ENCODE measurements at regions not wholly inside any gene's neighbourhood (a gene's known extent, or its start where the extent isn't known, plus 50 kb on each side); places are given as distances from the start of the nearest gene placed in this dataset.

DNA sequence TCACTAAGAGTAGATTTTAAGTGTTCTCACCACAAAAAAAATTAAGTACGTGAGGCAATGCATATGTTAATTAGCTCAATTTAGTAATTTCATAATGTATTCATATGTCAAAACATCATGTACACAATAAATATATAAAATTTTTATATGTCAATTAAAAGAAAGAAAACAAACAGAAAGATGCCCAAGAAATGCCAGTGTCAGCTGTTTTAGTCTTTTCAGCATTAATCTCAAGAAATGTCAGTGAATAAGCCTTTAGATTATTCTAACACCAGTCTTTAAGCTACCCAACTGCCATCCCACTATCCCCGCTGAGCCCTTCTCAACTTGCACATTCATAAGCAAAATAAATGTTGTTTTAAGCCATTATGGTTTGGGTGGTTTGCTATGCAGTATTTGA, 76.5 kb downstream of the C1D start:
- no peak for DNase-seq
- Histone ChIP-seq H3K36me3 (no peaks in the 10 kb centered on the region), H3K27ac (no peak overlapping the region), H3K9me3 (ENCODE audit: severe bottlenecking) (peaks cover 6% of the 10 kb centered on the region), H3K27me3 (ENCODE audit: insufficient read depth, low read depth, severe bottlenecking) (peaks cover 8% of the 10 kb centered on the region), H3K4me3 (ENCODE audit: low read depth, low read length) (no peak overlapping the region)
- TF ChIP-seq, protein P1, sequence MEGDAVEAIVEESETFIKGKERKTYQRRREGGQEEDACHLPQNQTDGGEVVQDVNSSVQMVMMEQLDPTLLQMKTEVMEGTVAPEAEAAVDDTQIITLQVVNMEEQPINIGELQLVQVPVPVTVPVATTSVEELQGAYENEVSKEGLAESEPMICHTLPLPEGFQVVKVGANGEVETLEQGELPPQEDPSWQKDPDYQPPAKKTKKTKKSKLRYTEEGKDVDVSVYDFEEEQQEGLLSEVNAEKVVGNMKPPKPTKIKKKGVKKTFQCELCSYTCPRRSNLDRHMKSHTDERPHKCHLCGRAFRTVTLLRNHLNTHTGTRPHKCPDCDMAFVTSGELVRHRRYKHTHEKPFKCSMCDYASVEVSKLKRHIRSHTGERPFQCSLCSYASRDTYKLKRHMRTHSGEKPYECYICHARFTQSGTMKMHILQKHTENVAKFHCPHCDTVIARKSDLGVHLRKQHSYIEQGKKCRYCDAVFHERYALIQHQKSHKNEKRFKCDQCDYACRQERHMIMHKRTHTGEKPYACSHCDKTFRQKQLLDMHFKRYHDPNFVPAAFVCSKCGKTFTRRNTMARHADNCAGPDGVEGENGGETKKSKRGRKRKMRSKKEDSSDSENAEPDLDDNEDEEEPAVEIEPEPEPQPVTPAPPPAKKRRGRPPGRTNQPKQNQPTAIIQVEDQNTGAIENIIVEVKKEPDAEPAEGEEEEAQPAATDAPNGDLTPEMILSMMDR (IDR thresholded peaks at IDR 0.05; ENCODE audit: low read depth, low read length) = no peak
